PC-9 (cell line): ENCODE measurements at regions not wholly inside any gene's neighbourhood (a gene's known extent, or its start where the extent isn't known, plus 50 kb on each side); places are given as distances from the start of the nearest gene placed in this dataset.

Experiments
- BruUV-seq: library from RNA; stranded (reverse); fragments of 400-500 nt; replicated peaks from 2 replicates; lab custom pipeline; 2021; lab: Mats Ljungman, UMichigan
- CTCF ChIA-PET: fragments of 300-600 bp; sonication (Branson Sonifier 250); formaldehyde crosslinking; loops from one replicate; lab custom pipeline; 2022; ENCODE audit warnings: antibody characterized with exemption; lab: Charles Lee
- POLR2A ChIA-PET: fragments of 300-600 bp; sonication (Branson Sonifier 250); formaldehyde crosslinking; loops from one replicate; lab custom pipeline; 2022; ENCODE audit warnings: antibody characterized with exemption; ENCODE audit not compliant: unreplicated experiment; lab: Charles Lee
- DNase-seq, 2 experiments: peaks; one replicate each; pipeline versions ENCODE4 v3.0.0 to v3.0.0-alpha.2; 2015 to 2022; ENCODE audit warnings: mixed read lengths in 1 of 2
- H2AFZ ChIP-seq: fragments of 200-600 bp; sonication (generic); 2 replicates; pipeline ENCODE4 v1.8.1; 2017; ENCODE audit warnings: antibody characterized with exemption
- H3F3A ChIP-seq: fragments of 200-600 bp; sonication (generic); 2 replicates; pipeline ENCODE4 v1.8.1; 2017; ENCODE audit warnings: antibody characterized with exemption, mild to moderate bottlenecking, low read depth; ENCODE audit not compliant: insufficient read depth
- H3K27ac ChIP-seq: fragments of 200-600 bp; sonication (generic); 2 replicates; pipeline ENCODE4 v1.6.1; 2016; ENCODE audit warnings: mixed run types
- H3K27me3 ChIP-seq: fragments of 200-600 bp; sonication (generic); 2 replicates; pipeline ENCODE4 v1.6.1; 2016; ENCODE audit warnings: low read depth, mixed run types; ENCODE audit not compliant: insufficient read depth
- H3K36me3 ChIP-seq: fragments of 200-600 bp; sonication (generic); 2 replicates; pipeline ENCODE4 v1.6.1; 2016; ENCODE audit warnings: low read depth, mixed run types
- H3K4me1 ChIP-seq: fragments of 200-600 bp; sonication (generic); replicated peaks from 2 replicates; pipeline ENCODE4 v1.6.1; 2016; ENCODE audit warnings: mixed run types; ENCODE audit not compliant: insufficient read depth
- H3K4me2 ChIP-seq: fragments of 200-600 bp; sonication (generic); 2 replicates; pipeline ENCODE4 v1.6.1; 2017; ENCODE audit warnings: mixed run types
- H3K4me3 ChIP-seq: fragments of 200-600 bp; sonication (generic); 2 replicates; pipeline ENCODE4 v1.6.1; 2016; ENCODE audit warnings: mixed run types
- H3K79me2 ChIP-seq: fragments of 200-600 bp; sonication (generic); 2 replicates; pipeline ENCODE4 v1.6.1; 2017; ENCODE audit warnings: low read depth, mixed run types
- H3K9me2 ChIP-seq: fragments of 200-600 bp; sonication (generic); 2 replicates; pipeline ENCODE4 v1.8.1; 2017; ENCODE audit warnings: mild to moderate bottlenecking; ENCODE audit not compliant: insufficient read depth
- H3K9me3 ChIP-seq: fragments of 200-600 bp; sonication (generic); 2 replicates; pipeline ENCODE4 v1.8.1; 2016; ENCODE audit warnings: low read depth; ENCODE audit not compliant: insufficient read depth
- H4K20me1 ChIP-seq: fragments of 200-600 bp; sonication (generic); 2 replicates; pipeline ENCODE4 v1.8.1; 2017; ENCODE audit not compliant: insufficient read depth
- CTCF ChIP-seq: fragments of 200-600 bp; sonication (generic); conservative IDR thresholded peaks from 2 replicates; pipeline ENCODE4 v1.6.1; 2017; ENCODE audit warnings: mixed run types, antibody characterized with exemption, mild to moderate bottlenecking, moderate library complexity
- EZH2 ChIP-seq: fragments of 200-600 bp; sonication (generic); IDR thresholded peaks from 2 replicates; pipeline ENCODE4 v1.8.0; 2017; ENCODE audit warnings: antibody characterized with exemption, low read depth
- intact Hi-C: fragments of 100-400 bp; cut with micrococcal nuclease; formaldehyde crosslinking; loops from one replicate; pipeline ENCODE4 v1.10.0; 2022; ENCODE audit not compliant: unreplicated experiment

- H3F3A ChIP-seq: no peaks in the 10 kb centered on the region
- DNase-seq: no peak
- H3K4me3 ChIP-seq: no peak overlapping the region
- no peaks in the 10 kb centered on the region for H3K79me2 ChIP-seq
- no peaks in the 10 kb centered on the region for H4K20me1 ChIP-seq
- H2AFZ ChIP-seq: no peak overlapping the region
- TF ChIP-seq EZH2 (no peak), CTCF (no peak)
- ChIA-PET CTCF (no interaction called here), POLR2A (interaction anchor here (0.7 kb wide), 1 partner anchor 624 kb away, joined by 3 read pairs; no protein-coding TSS in a partner anchor)
- H3K36me3 ChIP-seq: no peaks in the 10 kb centered on the region
- BruUV-seq: no TSS peak
- no peaks in the 10 kb centered on the region for H3K9me3 ChIP-seq
- H3K4me2 ChIP-seq: no peak overlapping the region
- no peak overlapping the region for H3K27ac ChIP-seq
- intact Hi-C loops: no loop called here
- no peaks in the 10 kb centered on the region for H3K4me1 ChIP-seq
- H3K27me3 ChIP-seq: no peaks in the 10 kb centered on the region
- H3K9me2 ChIP-seq: no peaks in the 10 kb centered on the region
Measured at GRCh38 chr21:36532769-36533467, 53.0 kb upstream of the CLDN14 start.

- TF ChIP-seq EZH2 (no peak), CTCF (no peak)
- ChIA-PET POLR2A (interaction anchor here (0.7 kb wide), 1 partner anchor 623 kb away, joined by 3 read pairs; no protein-coding TSS in a partner anchor), CTCF (no interaction called here)
- H3K36me3 ChIP-seq: no peaks in the 10 kb centered on the region
- H3K27me3 ChIP-seq: no peaks in the 10 kb centered on the region
- no peak for DNase-seq
- H4K20me1 ChIP-seq: no peaks in the 10 kb centered on the region
- no peaks in the 10 kb centered on the region for H3F3A ChIP-seq
- no peaks in the 10 kb centered on the region for H3K9me3 ChIP-seq
- H3K27ac ChIP-seq: no peak overlapping the region
- no peaks in the 10 kb centered on the region for H3K4me1 ChIP-seq
- no peak overlapping the region for H3K4me2 ChIP-seq
- no peak overlapping the region for H3K4me3 ChIP-seq
- H3K79me2 ChIP-seq: no peaks in the 10 kb centered on the region
- H2AFZ ChIP-seq: no peak overlapping the region
- intact Hi-C loops: no loop called here
- no TSS peak for BruUV-seq
- no peaks in the 10 kb centered on the region for H3K9me2 ChIP-seq
Measured at GRCh38 chr21:36533468-36533848, 53.5 kb upstream of the CLDN14 start.

- no peak for DNase-seq
- Histone ChIP-seq H3K4me3 (no peak overlapping the region), H3K9me3 (no peaks in the 10 kb centered on the region), H3K4me2 (no peak overlapping the region), H3K36me3 (no peaks in the 10 kb centered on the region), H3K79me2 (no peaks in the 10 kb centered on the region), H3K27ac (no peak overlapping the region), H3F3A (no peaks in the 10 kb centered on the region), H3K4me1 (no peaks in the 10 kb centered on the region), H4K20me1 (no peaks in the 10 kb centered on the region), H2AFZ (no peak overlapping the region), H3K9me2 (no peaks in the 10 kb centered on the region), H3K27me3 (no peaks in the 10 kb centered on the region)
- BruUV-seq: no TSS peak
- no peak for TF ChIP-seq CTCF
- TF ChIP-seq EZH2: no peak
- CTCF ChIA-PET: interaction anchor here (0.5 kb wide), 1 partner anchor 898 kb away, joined by 5 read pairs; no protein-coding TSS in a partner anchor
- intact Hi-C loops: no loop called here
- POLR2A ChIA-PET: no interaction called here
Measured at GRCh38 chr21:36534656-36535055, 54.7 kb upstream of the CLDN14 start.
